ENCODE measurements at regions not wholly inside any gene's neighbourhood (a gene's known extent, or its start where the extent isn't known, plus 50 kb on each side); places are given as distances from the start of the nearest gene placed in this dataset.
"Not testable (repeated sequence)": the region's sequence is repeated elsewhere in the genome, so short reads cannot be mapped to it uniquely, and the experiment has no call there.

DNA sequence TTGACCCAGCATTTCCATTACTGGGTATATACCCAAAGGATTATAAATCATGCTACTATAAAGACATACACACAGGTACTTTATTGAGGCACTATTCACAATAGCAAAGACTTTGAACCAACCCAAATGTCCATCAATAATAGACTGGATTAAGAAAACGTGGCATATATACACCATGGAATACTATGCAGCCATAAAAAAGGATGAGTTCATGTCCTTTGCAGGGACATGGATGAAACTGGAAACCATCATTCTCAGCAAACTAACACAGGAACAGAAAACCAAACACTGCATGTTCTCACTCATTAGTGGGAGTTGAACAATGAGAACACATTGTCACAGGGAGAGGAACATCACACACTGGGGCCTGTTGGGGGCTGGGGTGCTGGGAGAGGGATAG, 283.0 kb upstream of the ARSJ start:
- TF ChIP-seq, protein P1, sequence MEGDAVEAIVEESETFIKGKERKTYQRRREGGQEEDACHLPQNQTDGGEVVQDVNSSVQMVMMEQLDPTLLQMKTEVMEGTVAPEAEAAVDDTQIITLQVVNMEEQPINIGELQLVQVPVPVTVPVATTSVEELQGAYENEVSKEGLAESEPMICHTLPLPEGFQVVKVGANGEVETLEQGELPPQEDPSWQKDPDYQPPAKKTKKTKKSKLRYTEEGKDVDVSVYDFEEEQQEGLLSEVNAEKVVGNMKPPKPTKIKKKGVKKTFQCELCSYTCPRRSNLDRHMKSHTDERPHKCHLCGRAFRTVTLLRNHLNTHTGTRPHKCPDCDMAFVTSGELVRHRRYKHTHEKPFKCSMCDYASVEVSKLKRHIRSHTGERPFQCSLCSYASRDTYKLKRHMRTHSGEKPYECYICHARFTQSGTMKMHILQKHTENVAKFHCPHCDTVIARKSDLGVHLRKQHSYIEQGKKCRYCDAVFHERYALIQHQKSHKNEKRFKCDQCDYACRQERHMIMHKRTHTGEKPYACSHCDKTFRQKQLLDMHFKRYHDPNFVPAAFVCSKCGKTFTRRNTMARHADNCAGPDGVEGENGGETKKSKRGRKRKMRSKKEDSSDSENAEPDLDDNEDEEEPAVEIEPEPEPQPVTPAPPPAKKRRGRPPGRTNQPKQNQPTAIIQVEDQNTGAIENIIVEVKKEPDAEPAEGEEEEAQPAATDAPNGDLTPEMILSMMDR (IDR thresholded peaks at IDR 0.05) = not testable (repeated sequence)
- TF ChIP-seq POLR2A (IDR thresholded peaks at IDR 0.05) = not testable (repeated sequence)
